Upper lobe of left lung (tissue), 6 donors: ENCODE measurements at regions not wholly inside any gene's neighbourhood (a gene's known extent, or its start where the extent isn't known, plus 50 kb on each side); places are given as distances from the start of the nearest gene placed in this dataset.

Experiments used
- ATAC-seq, 2 donors: fragments of 200-7000 bp; cut with Tn5 transposase; one replicate each; pipeline ENCODE4 v1.9.1; 2022; ENCODE audit warnings: mild to moderate bottlenecking in 2 of 2, moderate library complexity in 2 of 2; ENCODE audit not compliant: low FRiP score in 2 of 2
- DNase-seq, 2 donors: peaks; one replicate each; pipeline ENCODE4 v3.0.0-alpha.2; 2019 to 2020
- H3K27ac ChIP-seq, 4 donors: fragments of 200-600 bp; sonication (generic); one replicate each; pipeline ENCODE4 v1.5.1; 2016 to 2019
- H3K27me3 ChIP-seq, 4 donors: fragments of 200-600 bp; sonication (generic); one replicate each; pipeline ENCODE4 v1.5.1; 2017 to 2019
- H3K36me3 ChIP-seq, 4 donors: fragments of 200-600 bp; sonication (generic); one replicate each; pipeline ENCODE4 v1.5.1; 2016 to 2019
- H3K4me1 ChIP-seq, 4 donors: fragments of 200-600 bp; sonication (generic); one replicate each; pipeline ENCODE4 v1.5.1; 2018 to 2019
- H3K4me3 ChIP-seq, 4 donors: fragments of 200-600 bp; sonication (generic); one replicate each; pipeline ENCODE4 v1.5.1; 2017 to 2019; ENCODE audit warnings: mild to moderate bottlenecking in 2 of 4, moderate library complexity in 1 of 4
- H3K9me3 ChIP-seq, 4 donors: fragments of 200-600 bp; sonication (generic); one replicate each; pipeline ENCODE4 v1.5.1; 2018 to 2019
- EP300 ChIP-seq, 4 donors: sonication (generic); formaldehyde crosslinking; IDR thresholded peaks; one replicate each; pipeline ENCODE4 v1.5.1; 2017; ENCODE audit warnings: antibody characterized with exemption in 4 of 4, control low read depth in 2 of 4
- POLR2A ChIP-seq, 4 donors: fragments of 450-650 bp; IDR thresholded peaks; one replicate each; pipeline ENCODE4 v1.5.1; 2016 to 2017; ENCODE audit warnings: antibody characterized with exemption in 4 of 4, mild to moderate bottlenecking in 2 of 4
- POLR2AphosphoS5 ChIP-seq, 2 donors: sonication (generic); formaldehyde crosslinking; IDR thresholded peaks; one replicate each; pipeline ENCODE4 v1.5.1; 2017; ENCODE audit warnings: antibody characterized with exemption in 2 of 2
- WGBS, 2 donors: methylation state at CpG; one replicate each; pipeline ENCODE4 v1.1.5; 2017 to 2018; 5-methylcytosine and 5-hydroxymethylcytosine counted together
- TF ChIP-seq, protein P1 (sequence below), 6 experiments: fragments of 450-650 bp in 4 of 6; fragments of 200-600 bp in 2 of 6; sonication (generic) in 2 of 6; IDR thresholded peaks; one replicate each; pipeline ENCODE4 v1.5.1; 2016 to 2019; ENCODE audit warnings: antibody characterized with exemption in 6 of 6
- donor health status: DM: no; HTN: no; CAD: no; lungs with moderate emphysema.
- donor health status: DM: no; HTN: yes; CAD: no; lungs with severe emphysema.

DNA sequence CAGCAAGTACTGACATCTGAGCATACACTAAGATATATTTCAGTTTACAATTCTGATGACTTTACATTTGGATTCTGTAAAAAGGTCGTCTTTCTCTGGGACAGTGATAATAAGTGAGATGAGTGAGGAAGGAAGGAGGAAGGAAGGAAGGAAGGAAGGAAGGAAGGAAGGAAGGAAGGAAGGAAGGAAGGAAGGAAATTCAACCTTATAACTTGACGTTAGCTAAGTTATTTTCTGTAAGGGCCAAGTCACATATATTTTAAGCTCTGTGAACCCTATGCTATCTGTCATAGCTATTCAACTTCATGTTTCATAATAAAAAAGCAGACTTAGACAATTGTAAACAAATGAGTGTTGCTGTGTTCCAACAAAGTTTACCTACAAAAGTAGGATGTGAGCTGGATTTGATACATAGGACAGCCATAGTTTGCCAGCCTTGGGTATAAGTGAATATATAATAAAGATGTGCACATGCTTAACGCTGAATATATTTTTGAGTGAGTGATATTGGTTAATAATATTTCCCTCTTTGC is 753.0 kb upstream of the NDST4 start:
- Histone ChIP-seq H3K27me3 (no peaks in the 10 kb centered on the region), H3K9me3 (no peaks in the 10 kb centered on the region), H3K27ac (no peak overlapping the region), H3K36me3 (no peaks in the 10 kb centered on the region), H3K4me3 (no peak overlapping the region), H3K4me1 (no peaks in the 10 kb centered on the region)
- no peak for TF ChIP-seq POLR2A (IDR thresholded peaks at IDR 0.05)
- TF ChIP-seq, protein P1, sequence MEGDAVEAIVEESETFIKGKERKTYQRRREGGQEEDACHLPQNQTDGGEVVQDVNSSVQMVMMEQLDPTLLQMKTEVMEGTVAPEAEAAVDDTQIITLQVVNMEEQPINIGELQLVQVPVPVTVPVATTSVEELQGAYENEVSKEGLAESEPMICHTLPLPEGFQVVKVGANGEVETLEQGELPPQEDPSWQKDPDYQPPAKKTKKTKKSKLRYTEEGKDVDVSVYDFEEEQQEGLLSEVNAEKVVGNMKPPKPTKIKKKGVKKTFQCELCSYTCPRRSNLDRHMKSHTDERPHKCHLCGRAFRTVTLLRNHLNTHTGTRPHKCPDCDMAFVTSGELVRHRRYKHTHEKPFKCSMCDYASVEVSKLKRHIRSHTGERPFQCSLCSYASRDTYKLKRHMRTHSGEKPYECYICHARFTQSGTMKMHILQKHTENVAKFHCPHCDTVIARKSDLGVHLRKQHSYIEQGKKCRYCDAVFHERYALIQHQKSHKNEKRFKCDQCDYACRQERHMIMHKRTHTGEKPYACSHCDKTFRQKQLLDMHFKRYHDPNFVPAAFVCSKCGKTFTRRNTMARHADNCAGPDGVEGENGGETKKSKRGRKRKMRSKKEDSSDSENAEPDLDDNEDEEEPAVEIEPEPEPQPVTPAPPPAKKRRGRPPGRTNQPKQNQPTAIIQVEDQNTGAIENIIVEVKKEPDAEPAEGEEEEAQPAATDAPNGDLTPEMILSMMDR (IDR thresholded peaks at IDR 0.05) = no peak
- no peak for TF ChIP-seq POLR2AphosphoS5 (IDR thresholded peaks at IDR 0.05)
- TF ChIP-seq EP300 (IDR thresholded peaks at IDR 0.05) = no peak
- WGBS, 2 donors = 58 to 63% methylated on average over 3 of the region's 3 CpGs
- no peak for ATAC-seq
- DNase-seq = no peak

DNA sequence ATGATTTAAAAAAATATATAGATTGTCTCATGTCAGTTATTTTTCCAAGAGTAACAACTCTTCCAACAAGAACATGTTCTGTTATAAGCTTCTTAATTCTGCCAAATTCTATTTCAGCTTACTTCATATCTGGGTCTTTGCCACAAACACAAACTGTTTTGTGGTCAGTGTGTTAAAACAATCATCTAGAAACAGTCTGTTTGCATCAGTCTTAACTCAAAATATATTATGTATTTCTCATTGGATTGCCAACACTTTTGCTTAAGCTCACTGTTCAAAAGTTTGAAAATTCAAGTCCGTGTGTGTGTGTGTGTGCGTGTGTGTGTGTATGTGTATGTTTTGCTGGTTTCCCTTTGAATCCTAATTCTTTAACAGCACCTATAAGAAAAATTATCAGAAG is 752.3 kb upstream of the NDST4 start:
- no peaks in the 10 kb centered on the region for H3K4me1 ChIP-seq
- 23 to 30% methylated on average over 2 of the region's 2 CpGs for WGBS, 2 donors

DNA sequence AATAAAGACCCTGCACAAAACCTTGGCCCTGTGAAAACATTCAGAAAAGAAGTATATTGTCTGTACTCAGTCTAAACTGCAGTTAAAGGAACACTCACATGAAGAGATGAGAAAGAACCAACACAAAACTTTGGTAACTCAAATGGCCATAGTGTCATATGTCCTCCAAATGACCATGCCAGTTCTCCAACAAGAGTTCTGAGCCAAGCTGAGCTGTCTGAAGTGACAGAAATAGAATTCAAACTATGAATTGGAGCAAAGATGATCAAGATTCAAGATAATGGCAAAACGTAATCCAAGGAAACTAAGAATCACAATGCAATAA is 739.3 kb upstream of the NDST4 start:
- Histone ChIP-seq H3K36me3 (no peaks in the 10 kb centered on the region), H3K4me3 (no peak overlapping the region), H3K27me3 (no peaks in the 10 kb centered on the region), H3K27ac (no peak overlapping the region), H3K9me3 (no peaks in the 10 kb centered on the region), H3K4me1 (no peaks in the 10 kb centered on the region)
- DNase-seq = no peak
- TF ChIP-seq, protein P1 (IDR thresholded peaks at IDR 0.05) = no peak
- TF ChIP-seq POLR2AphosphoS5 (IDR thresholded peaks at IDR 0.05) = no peak
- TF ChIP-seq POLR2A (IDR thresholded peaks at IDR 0.05) = no peak
- TF ChIP-seq EP300 (IDR thresholded peaks at IDR 0.05) = no peak
- WGBS, 2 donors = 75 to 81% methylated on average over 1 of the region's 1 CpG
- ATAC-seq = no peak

More for the DNA sequence above, 752.3 kb upstream of the NDST4 start:
- no peak overlapping the region for H3K4me3 ChIP-seq
- TF ChIP-seq POLR2AphosphoS5 (IDR thresholded peaks at IDR 0.05) (no peak), POLR2A (IDR thresholded peaks at IDR 0.05) (no peak), EP300 (IDR thresholded peaks at IDR 0.05) (no peak)
- TF ChIP-seq, protein P1 (IDR thresholded peaks at IDR 0.05) = no peak
- no peak overlapping the region for H3K27ac ChIP-seq
- no peaks in the 10 kb centered on the region for H3K27me3 ChIP-seq
- DNase-seq = no peak
- no peaks in the 10 kb centered on the region for H3K36me3 ChIP-seq
- ATAC-seq = no peak
- no peaks in the 10 kb centered on the region for H3K9me3 ChIP-seq

DNA sequence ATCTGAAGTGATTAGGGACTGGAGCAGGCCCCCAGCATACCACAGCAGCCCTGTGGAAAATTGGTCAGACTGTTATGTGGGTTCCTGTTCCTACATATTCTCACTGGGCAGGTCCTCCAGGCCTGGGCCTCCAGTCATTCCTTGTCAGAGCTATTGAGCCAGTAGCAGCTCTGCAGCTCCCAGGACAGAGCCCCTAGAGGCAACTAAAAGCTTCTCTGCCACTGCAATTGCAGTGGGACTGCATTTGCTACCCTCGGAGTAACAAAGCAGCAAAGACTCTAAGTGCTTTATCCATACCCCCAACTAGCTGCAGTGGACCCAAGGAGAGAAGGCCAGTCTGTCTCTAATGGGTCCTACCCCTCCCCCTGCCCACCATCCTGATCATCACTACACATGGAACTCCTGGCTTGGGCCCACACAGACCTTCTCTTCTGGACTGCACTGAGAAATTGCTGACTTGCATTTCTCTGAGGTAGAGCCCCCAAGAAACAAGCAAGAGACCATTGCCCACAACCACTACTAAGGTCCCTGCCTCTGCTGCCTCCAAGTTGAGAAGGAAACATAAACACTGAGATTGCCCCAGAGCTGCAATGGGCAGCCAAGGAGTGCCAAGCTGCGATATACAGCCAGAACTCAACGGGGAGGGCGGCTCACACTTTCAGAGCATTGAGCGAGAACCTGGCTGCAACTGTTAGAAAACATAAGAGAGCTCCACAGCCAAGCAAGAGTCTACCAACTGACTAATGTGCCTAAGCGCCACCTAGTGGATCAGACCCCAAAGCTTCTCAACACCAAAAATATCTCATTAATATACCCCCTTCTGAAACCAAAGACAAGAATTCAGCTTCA is 738.7 kb upstream of the NDST4 start:
- Histone ChIP-seq H3K36me3 (no peaks in the 10 kb centered on the region), H3K27me3 (no peaks in the 10 kb centered on the region), H3K4me3 (no peak overlapping the region), H3K4me1 (no peaks in the 10 kb centered on the region), H3K9me3 (no peaks in the 10 kb centered on the region), H3K27ac (no peak overlapping the region)
- TF ChIP-seq, protein P1 (IDR thresholded peaks at IDR 0.05) = peak in 3 of 6 experiments; percentile 26 to 44 (median 27)
- TF ChIP-seq POLR2AphosphoS5 (IDR thresholded peaks at IDR 0.05) = no peak
- ATAC-seq = peak in 1 of 2 donors; percentile 48
- WGBS, 2 donors = 32 to 35% methylated on average over 6 of the region's 6 CpGs
- peak in 1 of 2 donors; percentile 49 for DNase-seq
